CD4-positive, CD25-positive, alpha-beta regulatory T cell (primary cell): ENCODE measurements at regions not wholly inside any gene's neighbourhood (a gene's known extent, or its start where the extent isn't known, plus 50 kb on each side); places are given as distances from the start of the nearest gene placed in this dataset.
A peak's percentile ranks its signal among the peaks of the same experiment; 100 is the strongest.
"Not testable (repeated sequence)": the region's sequence is repeated elsewhere in the genome, so short reads cannot be mapped to it uniquely, and the experiment has no call there.

Experiments used
- ATAC-seq, 2 donors: fragments of 150-1000 bp; cut with Tn5 transposase; one replicate each; pipeline ENCODE4 v1.10.0; 2021; ENCODE audit warnings: low read depth in 2 of 2, moderate number of reproducible peaks in 2 of 2, moderate library complexity in 1 of 2
- DNase-seq, 3 donors: peaks; one replicate each; pipeline versions ENCODE4 v3.0.0 to v3.0.0-alpha.2; 2012 to 2022; ENCODE audit warnings: mixed read lengths in 1 of 3
- H3K27ac ChIP-seq: one replicate; pipeline ENCODE4 v1.7.0; 2013; ENCODE audit warnings: mild to moderate bottlenecking, low read length; ENCODE audit not compliant: insufficient read depth, poor library complexity, severe bottlenecking
- H3K27me3 ChIP-seq: one replicate; pipeline ENCODE4 v1.7.0; 2013; ENCODE audit warnings: low read length; ENCODE audit not compliant: control insufficient read depth, insufficient read depth
- H3K36me3 ChIP-seq: one replicate; pipeline ENCODE4 v1.7.0; 2013; ENCODE audit warnings: mild to moderate bottlenecking, low read length, moderate library complexity; ENCODE audit not compliant: control insufficient read depth, insufficient read depth
- H3K4me1 ChIP-seq: 2 replicates; pipeline ENCODE4 v1.7.0; 2013; ENCODE audit warnings: mild to moderate bottlenecking, low read length; ENCODE audit not compliant: insufficient read depth, control insufficient read depth, poor library complexity, severe bottlenecking
- H3K4me3 ChIP-seq: one replicate; pipeline ENCODE4 v1.7.0; 2013; ENCODE audit warnings: low read depth, mild to moderate bottlenecking, low read length, moderate library complexity
- H3K9me3 ChIP-seq, 2 experiments: 1 replicate in 1 of 2; 2 replicates in 1 of 2; pipeline ENCODE4 v1.7.0; 2013; ENCODE audit warnings: low read length in 2 of 2, mild to moderate bottlenecking in 1 of 2, moderate library complexity in 1 of 2; ENCODE audit not compliant: control insufficient read depth in 2 of 2
- H3K27ac Mint-ChIP-seq, 3 donors: one replicate each; pipeline ENCODE4 v1.8.0; 2020 to 2022; ENCODE audit warnings: mild to moderate bottlenecking in 3 of 3, mixed read lengths in 3 of 3, moderate library complexity in 2 of 3
- H3K27me3 Mint-ChIP-seq: one replicate; pipeline ENCODE4 v1.8.0; 2022; ENCODE audit warnings: mild to moderate bottlenecking, mixed read lengths
- H3K36me3 Mint-ChIP-seq: one replicate; pipeline ENCODE4 v1.8.0; 2020; ENCODE audit warnings: mixed read lengths
- H3K4me1 Mint-ChIP-seq, 4 donors: one replicate each; pipeline ENCODE4 v1.8.0; 2020 to 2022; ENCODE audit warnings: mixed read lengths in 4 of 4, mild to moderate bottlenecking in 1 of 4
- H3K4me3 Mint-ChIP-seq, 4 donors: one replicate each; pipeline ENCODE4 v1.8.0; 2020 to 2022; ENCODE audit warnings: mild to moderate bottlenecking in 4 of 4, mixed read lengths in 4 of 4, moderate library complexity in 3 of 4
- H3K9me3 Mint-ChIP-seq, 7 donors: one replicate each; pipeline ENCODE4 v1.8.0; 2020 to 2022; ENCODE audit warnings: mixed read lengths in 7 of 7, mild to moderate bottlenecking in 3 of 7, moderate library complexity in 2 of 7

DNA sequence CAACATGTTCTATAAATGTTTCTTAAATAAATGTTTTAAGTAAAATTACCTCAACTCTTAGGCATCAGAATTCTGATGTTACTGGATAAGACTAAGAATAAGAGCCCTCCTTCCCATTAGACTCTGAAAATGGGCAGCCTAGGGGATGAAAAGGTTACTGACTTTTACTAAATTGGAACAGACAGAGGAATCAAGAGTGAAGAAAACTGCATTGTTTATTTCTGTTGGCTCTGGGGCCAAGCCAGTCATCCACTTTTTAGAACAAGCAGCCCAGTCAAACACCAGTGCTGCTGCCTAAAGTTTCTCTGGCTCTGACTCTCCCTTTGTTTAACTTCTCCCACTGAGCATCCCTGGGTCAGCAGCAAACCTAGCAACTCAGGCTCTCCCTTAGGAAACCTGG lies 731.0 kb downstream of the CDY1 start:
- not testable (repeated sequence) for H3K4me1 Mint-ChIP-seq

DNA sequence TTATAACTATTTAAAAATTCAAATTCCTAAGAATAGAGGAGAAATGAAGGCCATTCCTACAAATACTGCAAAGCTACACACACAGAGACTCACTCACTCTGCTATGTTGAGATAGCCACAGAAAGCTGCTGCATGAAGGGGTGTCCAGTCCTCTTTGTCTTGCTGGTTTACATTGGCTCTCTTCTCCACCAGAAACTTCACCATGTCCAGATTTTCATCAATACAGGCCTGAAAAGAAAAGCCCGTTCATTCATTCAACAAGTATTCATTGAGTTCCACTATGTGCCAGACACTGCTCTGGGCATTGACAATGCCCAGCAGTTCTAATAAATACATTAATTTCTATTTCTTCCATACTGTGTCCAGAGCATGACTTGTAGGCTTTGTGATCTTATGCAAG lies 732.3 kb downstream of the CDY1 start:
- Mint-ChIP-seq H3K9me3 (peaks cover 0 to 2% (median 0%) of the 10 kb centered on the region in 7 donors), H3K4me1 (no peaks in the 10 kb centered on the region), H3K36me3 (no peaks in the 10 kb centered on the region), H3K27ac (no peak overlapping the region), H3K4me3 (no peak overlapping the region), H3K27me3 (no peaks in the 10 kb centered on the region)
- Histone ChIP-seq H3K27me3 (no peaks in the 10 kb centered on the region), H3K9me3 (no peaks in the 10 kb centered on the region), H3K36me3 (no peaks in the 10 kb centered on the region), H3K27ac (no peak overlapping the region), H3K4me1 (no peaks in the 10 kb centered on the region), H3K4me3 (no peak overlapping the region)
- DNase-seq (no peak), ATAC-seq (no peak)

More for the DNA sequence above, 731.0 kb downstream of the CDY1 start:
- H3K4me3 ChIP-seq, H3K4me1 ChIP-seq, H3K27ac Mint-ChIP-seq, H3K27me3 Mint-ChIP-seq, ATAC-seq, H3K36me3 Mint-ChIP-seq, H3K27me3 ChIP-seq, DNase-seq, H3K9me3 ChIP-seq, H3K9me3 Mint-ChIP-seq, H3K27ac ChIP-seq, H3K4me3 Mint-ChIP-seq, H3K36me3 ChIP-seq: not testable (repeated sequence)

DNA sequence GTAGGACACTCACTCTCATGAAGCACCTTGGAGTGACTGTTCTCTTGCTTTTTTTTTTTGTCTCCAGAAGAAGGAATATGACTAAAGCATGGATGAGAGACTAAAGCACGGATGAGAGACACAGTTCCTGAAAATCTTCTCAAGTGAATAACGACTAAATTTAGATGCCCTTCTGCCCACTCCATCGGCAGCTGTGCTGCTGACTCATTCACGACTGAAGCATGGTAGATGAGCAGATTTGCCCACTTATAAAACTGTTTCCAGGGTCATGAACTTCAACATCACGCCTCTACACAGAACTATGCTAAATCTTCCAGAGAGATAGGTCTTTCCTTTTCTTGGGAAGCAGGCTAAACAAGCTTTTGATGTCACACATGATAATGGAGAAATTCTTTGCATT lies 738.0 kb downstream of the CDY1 start:
- not testable (repeated sequence) for H3K27me3 Mint-ChIP-seq

GRCh38 chrY:26360472-26360871 lies 738.6 kb downstream of the CDY1 start:
- not testable (repeated sequence) for H3K4me3 Mint-ChIP-seq, H3K9me3 ChIP-seq, H3K4me1 ChIP-seq, H3K27ac Mint-ChIP-seq, H3K27me3 Mint-ChIP-seq, H3K36me3 Mint-ChIP-seq, H3K4me1 Mint-ChIP-seq, H3K9me3 Mint-ChIP-seq, H3K4me3 ChIP-seq, H3K27ac ChIP-seq, ATAC-seq, H3K27me3 ChIP-seq, DNase-seq, H3K36me3 ChIP-seq

More for the DNA sequence above, 738.0 kb downstream of the CDY1 start:
- H3K9me3 ChIP-seq, ATAC-seq, H3K36me3 Mint-ChIP-seq, H3K4me1 Mint-ChIP-seq, H3K27ac Mint-ChIP-seq, H3K4me3 Mint-ChIP-seq, H3K27me3 ChIP-seq, H3K36me3 ChIP-seq, DNase-seq, H3K4me1 ChIP-seq, H3K27ac ChIP-seq, H3K4me3 ChIP-seq, H3K9me3 Mint-ChIP-seq: not testable (repeated sequence)

DNA sequence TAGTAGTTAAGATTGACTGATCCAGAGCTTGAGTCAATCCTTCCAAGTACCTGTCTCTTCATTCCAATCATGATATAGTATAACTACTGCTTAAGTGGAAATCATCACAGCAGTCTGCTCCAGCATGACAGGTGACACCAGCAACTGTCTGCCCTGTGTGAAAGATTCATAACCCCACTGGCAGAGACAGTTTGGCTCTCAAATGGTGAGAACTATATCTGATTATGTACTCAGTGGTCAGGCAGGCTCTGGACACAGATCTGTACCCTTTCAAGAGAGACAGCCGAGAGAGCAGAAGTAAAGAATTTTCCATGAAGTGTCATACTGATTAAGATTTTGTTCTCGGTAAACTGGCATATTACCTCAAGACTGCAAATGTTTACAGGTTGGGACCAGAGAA lies 741.5 kb downstream of the CDY1 start:
- not testable (repeated sequence) for H3K4me1 ChIP-seq, H3K4me3 Mint-ChIP-seq, H3K27me3 ChIP-seq, H3K4me1 Mint-ChIP-seq, DNase-seq, H3K36me3 Mint-ChIP-seq, H3K36me3 ChIP-seq, H3K27ac ChIP-seq, H3K27ac Mint-ChIP-seq, H3K9me3 Mint-ChIP-seq, ATAC-seq, H3K27me3 Mint-ChIP-seq, H3K9me3 ChIP-seq, H3K4me3 ChIP-seq

DNA sequence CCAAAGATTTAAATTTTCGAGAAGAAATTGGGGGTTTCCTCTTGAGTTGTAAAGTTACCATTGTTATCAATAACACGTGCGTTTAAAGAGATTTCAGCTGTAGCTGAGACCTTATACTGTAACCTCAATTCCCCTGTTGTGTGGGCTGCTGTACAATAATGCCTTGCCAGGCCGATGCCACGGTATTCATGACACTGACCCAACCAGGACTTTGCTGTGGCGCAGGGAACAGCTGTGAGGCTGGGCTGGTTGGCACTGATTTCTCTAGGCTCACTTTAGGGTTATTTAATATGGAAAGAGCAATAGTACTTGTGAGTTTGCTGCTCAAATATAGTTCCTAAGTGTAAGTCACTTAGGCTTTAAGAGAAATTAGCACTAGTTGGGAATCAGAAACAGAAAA lies 744.2 kb downstream of the CDY1 start:
- H3K27ac Mint-ChIP-seq, H3K4me3 ChIP-seq, H3K4me3 Mint-ChIP-seq, DNase-seq, H3K9me3 ChIP-seq, H3K27ac ChIP-seq, H3K27me3 ChIP-seq, H3K9me3 Mint-ChIP-seq, H3K36me3 Mint-ChIP-seq, ATAC-seq, H3K4me1 ChIP-seq, H3K27me3 Mint-ChIP-seq, H3K36me3 ChIP-seq, H3K4me1 Mint-ChIP-seq: not testable (repeated sequence)

GRCh38 chrY:26372480-26372879 lies 750.6 kb downstream of the CDY1 start:
- not testable (repeated sequence) for H3K27ac ChIP-seq, DNase-seq, H3K27me3 ChIP-seq, ATAC-seq, H3K36me3 ChIP-seq, H3K4me1 ChIP-seq, H3K36me3 Mint-ChIP-seq, H3K9me3 ChIP-seq, H3K9me3 Mint-ChIP-seq, H3K27me3 Mint-ChIP-seq, H3K4me1 Mint-ChIP-seq, H3K4me3 ChIP-seq, H3K4me3 Mint-ChIP-seq, H3K27ac Mint-ChIP-seq

DNA sequence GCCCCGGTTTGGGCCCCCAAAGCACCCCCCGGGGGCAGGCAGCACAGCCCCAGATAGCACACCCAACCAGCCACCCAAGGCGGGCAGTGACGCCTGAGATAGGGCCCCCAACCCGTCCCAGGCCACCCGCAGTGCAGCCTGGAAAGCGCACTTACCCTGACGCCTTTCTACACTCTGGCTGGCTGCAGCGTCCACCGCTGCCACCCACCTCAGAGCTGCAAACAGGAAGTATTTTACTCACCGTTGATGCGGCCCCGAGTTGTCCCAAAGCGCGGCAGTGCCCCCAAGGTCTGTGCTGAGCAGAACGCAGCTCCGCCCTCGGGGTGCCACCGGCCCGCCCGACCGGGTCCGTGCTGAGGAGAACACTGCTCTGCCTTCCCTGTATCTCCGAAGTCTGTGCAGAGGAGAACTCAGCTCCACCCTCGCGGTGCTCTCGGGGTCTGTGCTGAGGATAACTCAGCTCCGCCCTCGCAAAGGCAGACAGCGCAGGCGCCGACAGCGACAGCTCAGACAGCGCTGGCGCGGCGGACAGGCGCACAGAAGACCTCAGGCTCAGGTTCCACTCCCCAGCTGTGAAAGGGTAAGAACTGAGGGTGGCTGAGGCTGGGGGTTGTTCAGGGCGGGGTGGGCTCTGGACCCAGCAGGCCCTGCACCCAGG lies 786.9 kb downstream of the CDY1 start:
- no peak overlapping the region for H3K27ac Mint-ChIP-seq

More for the DNA sequence above, 786.9 kb downstream of the CDY1 start:
- Mint-ChIP-seq H3K36me3 (no peaks in the 10 kb centered on the region), H3K4me1 (no peaks in the 10 kb centered on the region), H3K4me3 (no peak overlapping the region), H3K9me3 (peaks cover 0 to 4% (median 0%) of the 10 kb centered on the region in 7 donors), H3K27me3 (no peaks in the 10 kb centered on the region)
- ATAC-seq = no peak
- Histone ChIP-seq H3K27me3 (no peaks in the 10 kb centered on the region), H3K36me3 (no peaks in the 10 kb centered on the region), H3K4me3 (no peak overlapping the region), H3K4me1 (no peaks in the 10 kb centered on the region), H3K9me3 (no peaks in the 10 kb centered on the region), H3K27ac (no peak overlapping the region)
- DNase-seq = peak in 1 of 3 donors; percentile 0
